ENCODE measurements at regions not wholly inside any gene's neighbourhood (a gene's known extent, or its start where the extent isn't known, plus 50 kb on each side); places are given as distances from the start of the nearest gene placed in this dataset.

- ATAC-seq, result no peak
- Histone ChIP-seq H3K4me1 (ENCODE audit: insufficient read depth) (no peaks in the 10 kb centered on the region), H3K9me2 (ENCODE audit: insufficient read depth) (no peaks in the 10 kb centered on the region), H3K27me3 (ENCODE audit: insufficient read depth) (no peaks in the 10 kb centered on the region), H3K36me3 (ENCODE audit: insufficient read depth) (no peaks in the 10 kb centered on the region), H3K27ac (ENCODE audit: low read depth) (no peak overlapping the region), H3K79me2 (replicated peaks; ENCODE audit: insufficient read depth) (no peaks in the 10 kb centered on the region), H4K20me1 (replicated peaks; ENCODE audit: insufficient read depth) (no peaks in the 10 kb centered on the region), H3K4me3 (no peak overlapping the region), H2AFZ (peak overlapping the region; percentile 44; the same call in 1 of the 2 replicates), H3K4me2 (no peak overlapping the region), H3F3A (replicated peaks; ENCODE audit: low read depth) (no peaks in the 10 kb centered on the region)
- DNase-seq (ENCODE audit: low spot score), result no peak
- TF ChIP-seq NANOG (IDR thresholded peaks at IDR 0.05; ENCODE audit: borderline replicate concordance) (no peak), STAT1 (IDR thresholded peaks at IDR 0.05; ENCODE audit: unreplicated experiment) (no peak), POLR2AphosphoS5 (IDR thresholded peaks at IDR 0.05; ENCODE audit: low read depth) (no peak), EZH2phosphoT487 (IDR thresholded peaks at IDR 0.05; ENCODE audit: unreplicated experiment) (no peak), ETS1 (IDR thresholded peaks at IDR 0.05) (no peak), ZNF114 (CRISPR knock-in tag; IDR thresholded peaks at IDR 0.05) (no peak), ZNF331 (CRISPR knock-in tag; IDR thresholded peaks at IDR 0.05; ENCODE audit: low read depth) (no peak), CREB1 (CRISPR knock-in tag; IDR thresholded peaks at IDR 0.05; ENCODE audit: low read depth) (no peak), ZNF462 (CRISPR knock-in tag; IDR thresholded peaks at IDR 0.05) (no peak), JUNB (IDR thresholded peaks at IDR 0.05; ENCODE audit: unreplicated experiment) (no peak), EZH2 (IDR thresholded peaks at IDR 0.05; ENCODE audit: low read depth, unreplicated experiment) (no peak)
- TF ChIP-seq, protein P1, sequence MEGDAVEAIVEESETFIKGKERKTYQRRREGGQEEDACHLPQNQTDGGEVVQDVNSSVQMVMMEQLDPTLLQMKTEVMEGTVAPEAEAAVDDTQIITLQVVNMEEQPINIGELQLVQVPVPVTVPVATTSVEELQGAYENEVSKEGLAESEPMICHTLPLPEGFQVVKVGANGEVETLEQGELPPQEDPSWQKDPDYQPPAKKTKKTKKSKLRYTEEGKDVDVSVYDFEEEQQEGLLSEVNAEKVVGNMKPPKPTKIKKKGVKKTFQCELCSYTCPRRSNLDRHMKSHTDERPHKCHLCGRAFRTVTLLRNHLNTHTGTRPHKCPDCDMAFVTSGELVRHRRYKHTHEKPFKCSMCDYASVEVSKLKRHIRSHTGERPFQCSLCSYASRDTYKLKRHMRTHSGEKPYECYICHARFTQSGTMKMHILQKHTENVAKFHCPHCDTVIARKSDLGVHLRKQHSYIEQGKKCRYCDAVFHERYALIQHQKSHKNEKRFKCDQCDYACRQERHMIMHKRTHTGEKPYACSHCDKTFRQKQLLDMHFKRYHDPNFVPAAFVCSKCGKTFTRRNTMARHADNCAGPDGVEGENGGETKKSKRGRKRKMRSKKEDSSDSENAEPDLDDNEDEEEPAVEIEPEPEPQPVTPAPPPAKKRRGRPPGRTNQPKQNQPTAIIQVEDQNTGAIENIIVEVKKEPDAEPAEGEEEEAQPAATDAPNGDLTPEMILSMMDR (conservative IDR thresholded peaks at IDR 0.05; ENCODE audit: low read depth in 2 of 2), result no peak
- H3K4me1 Mint-ChIP-seq, result peaks cover 10% of the 10 kb centered on the region; the same call in 2 of the 3 replicates
- H3K36me3 Mint-ChIP-seq (ENCODE audit: low read depth), result no peaks in the 10 kb centered on the region
- H3K9me3 Mint-ChIP-seq, result no peaks in the 10 kb centered on the region; the same call in 2 of the 3 replicates
- 0 out of 2 replicates have a peak overlapping the region, but pooled peaks have one; percentile 36 for H3K27ac Mint-ChIP-seq
- no peaks in the 10 kb centered on the region for H3K27me3 Mint-ChIP-seq (ENCODE audit: insufficient read depth, low read depth, poor library complexity)
- H3K4me3 Mint-ChIP-seq, result no peak overlapping the region
Observed at GRCh38 chr14:51544901-51545300, 106.8 kb upstream of the FRMD6 start.
